ENCODE measurements at regions not wholly inside any gene's neighbourhood (a gene's known extent, or its start where the extent isn't known, plus 50 kb on each side); places are given as distances from the start of the nearest gene placed in this dataset.

- Histone ChIP-seq H3K9me3 (ENCODE audit: control insufficient read depth in 2 of 2, low read length in 2 of 2) (no peaks in the 10 kb centered on the region), H3K4me3 (ENCODE audit: low read length in 2 of 2) (no peak overlapping the region), H3K9ac (ENCODE audit: low read length in 2 of 2) (no peak overlapping the region), H3K4me1 (ENCODE audit: control insufficient read depth, insufficient read depth, low read length) (no peaks in the 10 kb centered on the region), H3K27ac (ENCODE audit: low read length) (no peak overlapping the region), H3K27me3 (ENCODE audit: control insufficient read depth in 1 of 2, insufficient read depth in 2 of 2, low read length in 2 of 2) (no peaks in the 10 kb centered on the region), H3K36me3 (ENCODE audit: control insufficient read depth in 2 of 2, insufficient read depth in 2 of 2, low read length in 2 of 2) (no peaks in the 10 kb centered on the region)
Measured at GRCh38 chr6:148653138-148653776, 93.6 kb upstream of the UST start.

- no peaks in the 10 kb centered on the region for H3K36me3 ChIP-seq (ENCODE audit: control insufficient read depth in 2 of 2, insufficient read depth in 2 of 2, low read length in 2 of 2)
- no peaks in the 10 kb centered on the region for H3K9me3 ChIP-seq (ENCODE audit: control insufficient read depth in 2 of 2, low read length in 2 of 2)
- H3K4me1 ChIP-seq (ENCODE audit: control insufficient read depth, insufficient read depth, low read length): no peaks in the 10 kb centered on the region
- no peaks in the 10 kb centered on the region for H3K27me3 ChIP-seq (ENCODE audit: control insufficient read depth in 1 of 2, insufficient read depth in 2 of 2, low read length in 2 of 2)
- no peak overlapping the region for H3K27ac ChIP-seq (ENCODE audit: low read length)
- no peak overlapping the region for H3K9ac ChIP-seq (ENCODE audit: low read length in 2 of 2)
- no peak overlapping the region for H3K4me3 ChIP-seq (ENCODE audit: low read length in 2 of 2)
Measured at GRCh38 chr6:148657048-148657447, 89.8 kb upstream of the UST start.

- Histone ChIP-seq H3K36me3 (ENCODE audit: control insufficient read depth in 2 of 2, insufficient read depth in 2 of 2, low read length in 2 of 2) (no peaks in the 10 kb centered on the region), H3K4me3 (ENCODE audit: low read length in 2 of 2) (no peak overlapping the region), H3K9me3 (ENCODE audit: control insufficient read depth in 2 of 2, low read length in 2 of 2) (no peaks in the 10 kb centered on the region), H3K9ac (ENCODE audit: low read length in 2 of 2) (no peak overlapping the region), H3K27me3 (ENCODE audit: control insufficient read depth in 1 of 2, insufficient read depth in 2 of 2, low read length in 2 of 2) (no peaks in the 10 kb centered on the region), H3K4me1 (ENCODE audit: control insufficient read depth, insufficient read depth, low read length) (no peaks in the 10 kb centered on the region), H3K27ac (ENCODE audit: low read length) (no peak overlapping the region)
Measured at GRCh38 chr6:148658681-148659430, 88.0 kb upstream of the UST start.

- no peak overlapping the region for H3K4me3 ChIP-seq (ENCODE audit: low read length in 2 of 2)
- H3K9me3 ChIP-seq (ENCODE audit: control insufficient read depth in 2 of 2, low read length in 2 of 2): peaks cover 0 to 14% of the 10 kb centered on the region in 2 donors
- no peaks in the 10 kb centered on the region for H3K36me3 ChIP-seq (ENCODE audit: control insufficient read depth in 2 of 2, insufficient read depth in 2 of 2, low read length in 2 of 2)
- no peaks in the 10 kb centered on the region for H3K27me3 ChIP-seq (ENCODE audit: control insufficient read depth in 1 of 2, insufficient read depth in 2 of 2, low read length in 2 of 2)
- no peak overlapping the region for H3K27ac ChIP-seq (ENCODE audit: low read length)
- H3K9ac ChIP-seq (ENCODE audit: low read length in 2 of 2): no peak overlapping the region
- no peaks in the 10 kb centered on the region for H3K4me1 ChIP-seq (ENCODE audit: control insufficient read depth, insufficient read depth, low read length)
Measured at GRCh38 chr6:148667395-148667794, 79.4 kb upstream of the UST start.

GRCh38 chr6:148671085-148671484, 75.7 kb upstream of the UST start:
- Histone ChIP-seq H3K36me3 (ENCODE audit: control insufficient read depth in 2 of 2, insufficient read depth in 2 of 2, low read length in 2 of 2) (no peaks in the 10 kb centered on the region), H3K4me3 (ENCODE audit: low read length in 2 of 2) (no peak overlapping the region), H3K9me3 (ENCODE audit: control insufficient read depth in 2 of 2, low read length in 2 of 2) (peaks cover 2 to 14% of the 10 kb centered on the region in 2 donors), H3K27ac (ENCODE audit: low read length) (no peak overlapping the region), H3K4me1 (ENCODE audit: control insufficient read depth, insufficient read depth, low read length) (no peaks in the 10 kb centered on the region), H3K27me3 (ENCODE audit: control insufficient read depth in 1 of 2, insufficient read depth in 2 of 2, low read length in 2 of 2) (no peaks in the 10 kb centered on the region), H3K9ac (ENCODE audit: low read length in 2 of 2) (no peak overlapping the region)

- Histone ChIP-seq H3K27ac (ENCODE audit: low read length) (no peak overlapping the region), H3K9ac (ENCODE audit: low read length in 2 of 2) (no peak overlapping the region), H3K36me3 (ENCODE audit: control insufficient read depth in 2 of 2, insufficient read depth in 2 of 2, low read length in 2 of 2) (no peaks in the 10 kb centered on the region), H3K4me1 (ENCODE audit: control insufficient read depth, insufficient read depth, low read length) (no peaks in the 10 kb centered on the region), H3K4me3 (ENCODE audit: low read length in 2 of 2) (no peak overlapping the region), H3K27me3 (ENCODE audit: control insufficient read depth in 1 of 2, insufficient read depth in 2 of 2, low read length in 2 of 2) (no peaks in the 10 kb centered on the region), H3K9me3 (ENCODE audit: control insufficient read depth in 2 of 2, low read length in 2 of 2) (peaks cover 2 to 6% of the 10 kb centered on the region in 2 donors)
Measured at GRCh38 chr6:148671952-148672351, 74.9 kb upstream of the UST start.

- no peaks in the 10 kb centered on the region for H3K36me3 ChIP-seq (ENCODE audit: control insufficient read depth in 2 of 2, insufficient read depth in 2 of 2, low read length in 2 of 2)
- H3K27ac ChIP-seq (ENCODE audit: low read length): no peak overlapping the region
- no peak overlapping the region for H3K9ac ChIP-seq (ENCODE audit: low read length in 2 of 2)
- no peaks in the 10 kb centered on the region for H3K27me3 ChIP-seq (ENCODE audit: control insufficient read depth in 1 of 2, insufficient read depth in 2 of 2, low read length in 2 of 2)
- H3K4me3 ChIP-seq (ENCODE audit: low read length in 2 of 2): no peak overlapping the region
- H3K9me3 ChIP-seq (ENCODE audit: control insufficient read depth in 2 of 2, low read length in 2 of 2): peaks cover 2 to 6% of the 10 kb centered on the region in 2 donors
- H3K4me1 ChIP-seq (ENCODE audit: control insufficient read depth, insufficient read depth, low read length): no peaks in the 10 kb centered on the region
Measured at GRCh38 chr6:148674306-148674705, 72.5 kb upstream of the UST start.

GRCh38 chr6:148677594-148678476, 69.0 kb upstream of the UST start:
- Histone ChIP-seq H3K4me1 (ENCODE audit: control insufficient read depth, insufficient read depth, low read length) (no peaks in the 10 kb centered on the region), H3K4me3 (ENCODE audit: low read length in 2 of 2) (no peak overlapping the region), H3K36me3 (ENCODE audit: control insufficient read depth in 2 of 2, insufficient read depth in 2 of 2, low read length in 2 of 2) (no peaks in the 10 kb centered on the region), H3K27ac (ENCODE audit: low read length) (no peak overlapping the region), H3K9me3 (ENCODE audit: control insufficient read depth in 2 of 2, low read length in 2 of 2) (peaks cover 0 to 2% of the 10 kb centered on the region in 2 donors), H3K9ac (ENCODE audit: low read length in 2 of 2) (no peak overlapping the region), H3K27me3 (ENCODE audit: control insufficient read depth in 1 of 2, insufficient read depth in 2 of 2, low read length in 2 of 2) (no peaks in the 10 kb centered on the region)

GRCh38 chr6:148678682-148679081, 68.1 kb upstream of the UST start:
- H3K36me3 ChIP-seq (ENCODE audit: control insufficient read depth in 2 of 2, insufficient read depth in 2 of 2, low read length in 2 of 2): no peaks in the 10 kb centered on the region
- no peak overlapping the region for H3K27ac ChIP-seq (ENCODE audit: low read length)
- H3K27me3 ChIP-seq (ENCODE audit: control insufficient read depth in 1 of 2, insufficient read depth in 2 of 2, low read length in 2 of 2): no peaks in the 10 kb centered on the region
- no peak overlapping the region for H3K9ac ChIP-seq (ENCODE audit: low read length in 2 of 2)
- no peaks in the 10 kb centered on the region for H3K9me3 ChIP-seq (ENCODE audit: control insufficient read depth in 2 of 2, low read length in 2 of 2)
- no peak overlapping the region for H3K4me3 ChIP-seq (ENCODE audit: low read length in 2 of 2)
- no peaks in the 10 kb centered on the region for H3K4me1 ChIP-seq (ENCODE audit: control insufficient read depth, insufficient read depth, low read length)

- H3K9ac ChIP-seq (ENCODE audit: low read length in 2 of 2): no peak overlapping the region
- H3K36me3 ChIP-seq (ENCODE audit: control insufficient read depth in 2 of 2, insufficient read depth in 2 of 2, low read length in 2 of 2): no peaks in the 10 kb centered on the region
- no peaks in the 10 kb centered on the region for H3K4me1 ChIP-seq (ENCODE audit: control insufficient read depth, insufficient read depth, low read length)
- H3K27ac ChIP-seq (ENCODE audit: low read length): no peak overlapping the region
- no peaks in the 10 kb centered on the region for H3K9me3 ChIP-seq (ENCODE audit: control insufficient read depth in 2 of 2, low read length in 2 of 2)
- H3K27me3 ChIP-seq (ENCODE audit: control insufficient read depth in 1 of 2, insufficient read depth in 2 of 2, low read length in 2 of 2): no peaks in the 10 kb centered on the region
- no peak overlapping the region for H3K4me3 ChIP-seq (ENCODE audit: low read length in 2 of 2)
Measured at GRCh38 chr6:148681666-148682065, 65.2 kb upstream of the UST start.
